ENCODE measurements at regions not wholly inside any gene's neighbourhood (a gene's known extent, or its start where the extent isn't known, plus 50 kb on each side); places are given as distances from the start of the nearest gene placed in this dataset.
A peak's percentile ranks its signal among the peaks of the same experiment; 100 is the strongest.

GRCh38 chrX:71000139-71000538 is 68.0 kb downstream of the SNX12 start:
- DNase-seq = no peak

- peak; percentile 56 for DNase-seq
Observed at GRCh38 chrX:70998411-70999027, 67.6 kb upstream of the SLC7A3 start.

- DNase-seq = no peak
Observed at GRCh38 chrX:70995338-70995737, 64.4 kb upstream of the SLC7A3 start.

GRCh38 chrX:70988425-70988824 is 57.5 kb upstream of the SLC7A3 start:
- no peak for DNase-seq
